ENCODE measurements at regions not wholly inside any gene's neighbourhood (a gene's known extent, or its start where the extent isn't known, plus 50 kb on each side); places are given as distances from the start of the nearest gene placed in this dataset.

DNA sequence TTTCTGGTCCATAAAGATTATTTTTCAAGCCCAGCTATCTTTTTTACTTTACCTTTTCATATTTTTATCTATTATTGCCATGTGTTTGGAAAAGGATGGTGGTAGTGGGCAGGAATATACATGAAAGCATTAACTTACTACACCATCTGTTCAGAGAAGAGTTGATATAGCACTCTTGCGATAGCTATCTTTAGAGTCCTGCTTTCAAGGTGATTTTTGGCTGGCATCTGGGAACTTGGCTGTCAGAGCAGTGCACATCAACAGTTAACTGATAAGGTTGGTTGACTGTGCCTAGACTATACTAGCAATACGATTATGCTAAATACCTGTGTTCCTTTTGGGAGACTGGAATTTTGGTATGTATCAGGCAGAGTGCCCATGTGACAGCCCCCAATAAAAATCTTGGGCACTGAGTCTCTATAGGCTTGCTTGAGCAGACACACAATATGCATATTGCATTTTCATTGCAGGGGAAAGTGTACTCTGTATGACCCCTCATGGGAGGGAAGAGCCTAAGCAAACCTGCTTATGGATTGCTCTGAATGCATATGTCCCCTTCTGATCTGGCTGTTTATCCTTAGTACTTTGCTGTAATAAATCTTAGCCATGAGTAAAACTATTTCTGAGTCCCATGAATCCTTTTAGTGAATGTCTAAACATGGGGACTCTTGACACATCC, 227.6 kb upstream of the C9orf72 start:
- TF ChIP-seq, protein P1, sequence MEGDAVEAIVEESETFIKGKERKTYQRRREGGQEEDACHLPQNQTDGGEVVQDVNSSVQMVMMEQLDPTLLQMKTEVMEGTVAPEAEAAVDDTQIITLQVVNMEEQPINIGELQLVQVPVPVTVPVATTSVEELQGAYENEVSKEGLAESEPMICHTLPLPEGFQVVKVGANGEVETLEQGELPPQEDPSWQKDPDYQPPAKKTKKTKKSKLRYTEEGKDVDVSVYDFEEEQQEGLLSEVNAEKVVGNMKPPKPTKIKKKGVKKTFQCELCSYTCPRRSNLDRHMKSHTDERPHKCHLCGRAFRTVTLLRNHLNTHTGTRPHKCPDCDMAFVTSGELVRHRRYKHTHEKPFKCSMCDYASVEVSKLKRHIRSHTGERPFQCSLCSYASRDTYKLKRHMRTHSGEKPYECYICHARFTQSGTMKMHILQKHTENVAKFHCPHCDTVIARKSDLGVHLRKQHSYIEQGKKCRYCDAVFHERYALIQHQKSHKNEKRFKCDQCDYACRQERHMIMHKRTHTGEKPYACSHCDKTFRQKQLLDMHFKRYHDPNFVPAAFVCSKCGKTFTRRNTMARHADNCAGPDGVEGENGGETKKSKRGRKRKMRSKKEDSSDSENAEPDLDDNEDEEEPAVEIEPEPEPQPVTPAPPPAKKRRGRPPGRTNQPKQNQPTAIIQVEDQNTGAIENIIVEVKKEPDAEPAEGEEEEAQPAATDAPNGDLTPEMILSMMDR (IDR thresholded peaks at IDR 0.05; ENCODE audit: low read depth, low read length), result no peak

GRCh38 chr9:27801545-27801944, 228.3 kb upstream of the C9orf72 start:
- TF ChIP-seq, protein P1 (IDR thresholded peaks at IDR 0.05; ENCODE audit: low read depth, low read length), result no peak
- no peak for DNase-seq (ENCODE audit: extremely low read depth, low read depth)

More for the DNA sequence above, 227.6 kb upstream of the C9orf72 start:
- DNase-seq (ENCODE audit: extremely low read depth, low read depth), result no peak

- no peak for DNase-seq (ENCODE audit: extremely low read depth, low read depth)
- TF ChIP-seq, protein P1 (IDR thresholded peaks at IDR 0.05; ENCODE audit: low read depth, low read length), result no peak
Observed at GRCh38 chr9:27802418-27802817, 229.1 kb upstream of the C9orf72 start.

DNA sequence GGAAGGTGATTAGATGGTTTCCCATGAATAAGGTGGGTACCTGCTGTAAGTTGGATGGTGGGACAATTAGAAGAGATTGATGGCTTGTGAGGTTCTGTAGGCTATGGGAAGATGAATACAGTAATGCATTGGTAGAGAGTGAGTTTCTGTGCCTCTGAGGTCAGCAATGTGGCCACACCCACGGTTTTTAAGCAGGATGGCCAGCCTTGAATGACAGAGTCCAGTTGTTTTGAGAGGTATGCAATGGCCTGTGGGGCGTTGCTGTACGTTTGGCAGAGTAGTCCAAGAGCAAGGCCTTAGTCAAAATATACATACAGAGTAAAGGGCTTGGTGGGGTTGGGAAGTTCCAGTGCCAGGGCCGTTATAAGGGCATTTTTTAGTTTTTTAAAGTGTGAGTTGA, 235.6 kb upstream of the C9orf72 start:
- DNase-seq (ENCODE audit: extremely low read depth, low read depth), result no peak
- TF ChIP-seq, protein P1 (IDR thresholded peaks at IDR 0.05; ENCODE audit: low read depth, low read length), result no peak

- no peak for DNase-seq (ENCODE audit: extremely low read depth, low read depth)
- TF ChIP-seq, protein P1 (IDR thresholded peaks at IDR 0.05; ENCODE audit: low read depth, low read length), result no peak
Observed at GRCh38 chr9:27817747-27818146, 244.5 kb upstream of the C9orf72 start.

GRCh38 chr9:27818348-27818747, 245.1 kb upstream of the C9orf72 start:
- DNase-seq (ENCODE audit: extremely low read depth, low read depth), result no peak
- TF ChIP-seq, protein P1 (IDR thresholded peaks at IDR 0.05; ENCODE audit: low read depth, low read length), result no peak

DNA sequence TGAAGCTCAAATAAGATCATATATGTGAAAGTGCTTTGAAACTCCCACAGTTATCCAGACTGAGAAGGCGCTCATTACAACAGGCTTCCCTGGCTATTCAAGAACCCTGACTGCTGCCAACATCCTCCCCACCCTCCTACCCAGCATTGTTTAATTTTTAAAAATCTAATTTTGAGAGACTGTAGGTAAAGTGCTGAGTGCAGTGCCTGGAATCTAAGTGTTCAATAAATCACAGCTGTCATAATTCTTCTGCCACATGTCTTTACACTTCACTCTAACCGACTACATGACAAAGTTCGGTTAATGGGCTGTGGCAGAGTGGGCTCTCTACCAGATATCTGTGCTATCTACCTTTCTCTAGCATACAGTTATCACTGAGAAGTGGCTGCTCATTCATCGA, 255.6 kb upstream of the C9orf72 start:
- DNase-seq (ENCODE audit: extremely low read depth, low read depth), result no peak
- TF ChIP-seq, protein P1 (IDR thresholded peaks at IDR 0.05; ENCODE audit: low read depth, low read length), result no peak

Measured in AG09319 (cell line).